ENCODE measurements at regions not wholly inside any gene's neighbourhood (a gene's known extent, or its start where the extent isn't known, plus 50 kb on each side); places are given as distances from the start of the nearest gene placed in this dataset.

DNA sequence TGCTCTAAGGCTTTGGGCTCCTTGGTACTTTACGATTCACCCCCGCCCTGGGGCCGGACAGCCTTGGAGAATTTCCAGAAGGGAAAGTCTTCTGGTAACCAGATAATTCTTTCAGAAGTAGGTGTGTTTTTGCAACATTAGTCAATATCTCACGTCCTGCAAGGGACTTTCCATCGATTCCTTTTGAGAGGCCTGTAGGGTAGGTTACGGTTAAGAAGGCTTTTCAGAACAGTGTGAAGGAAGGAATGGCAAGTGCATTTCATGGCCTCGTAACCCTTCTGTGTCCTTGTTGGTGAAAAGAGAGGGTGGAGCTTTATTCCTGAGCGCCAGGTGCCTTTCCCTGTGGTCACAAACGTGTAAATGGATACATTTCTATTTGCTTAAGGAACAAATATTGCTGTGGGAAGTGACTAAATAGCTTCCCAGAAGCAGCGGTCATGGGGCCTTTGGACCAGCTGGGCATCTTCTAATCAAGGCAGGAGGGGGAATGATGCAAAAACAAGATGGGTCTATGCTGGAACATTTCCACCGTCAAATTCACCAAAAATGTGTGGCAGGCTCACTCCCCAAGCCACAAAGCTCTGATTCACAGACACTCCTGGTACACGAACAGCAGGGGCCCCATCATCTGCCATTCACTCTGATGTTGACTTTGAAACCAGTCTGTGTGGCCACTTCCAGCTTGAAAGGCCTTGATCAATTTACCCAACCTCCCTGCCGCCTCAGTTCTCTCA is 99.2 kb downstream of the ANKRD10 start:
- TF ChIP-seq, protein P1, sequence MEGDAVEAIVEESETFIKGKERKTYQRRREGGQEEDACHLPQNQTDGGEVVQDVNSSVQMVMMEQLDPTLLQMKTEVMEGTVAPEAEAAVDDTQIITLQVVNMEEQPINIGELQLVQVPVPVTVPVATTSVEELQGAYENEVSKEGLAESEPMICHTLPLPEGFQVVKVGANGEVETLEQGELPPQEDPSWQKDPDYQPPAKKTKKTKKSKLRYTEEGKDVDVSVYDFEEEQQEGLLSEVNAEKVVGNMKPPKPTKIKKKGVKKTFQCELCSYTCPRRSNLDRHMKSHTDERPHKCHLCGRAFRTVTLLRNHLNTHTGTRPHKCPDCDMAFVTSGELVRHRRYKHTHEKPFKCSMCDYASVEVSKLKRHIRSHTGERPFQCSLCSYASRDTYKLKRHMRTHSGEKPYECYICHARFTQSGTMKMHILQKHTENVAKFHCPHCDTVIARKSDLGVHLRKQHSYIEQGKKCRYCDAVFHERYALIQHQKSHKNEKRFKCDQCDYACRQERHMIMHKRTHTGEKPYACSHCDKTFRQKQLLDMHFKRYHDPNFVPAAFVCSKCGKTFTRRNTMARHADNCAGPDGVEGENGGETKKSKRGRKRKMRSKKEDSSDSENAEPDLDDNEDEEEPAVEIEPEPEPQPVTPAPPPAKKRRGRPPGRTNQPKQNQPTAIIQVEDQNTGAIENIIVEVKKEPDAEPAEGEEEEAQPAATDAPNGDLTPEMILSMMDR (IDR thresholded peaks at IDR 0.05; ENCODE audit: low read depth, low read length, poor library complexity, severe bottlenecking): no peak
- no peak for TF ChIP-seq EZH2phosphoT487 (IDR thresholded peaks at IDR 0.05; ENCODE audit: borderline replicate concordance, low read length)
